ENCODE measurements at regions not wholly inside any gene's neighbourhood (a gene's known extent, or its start where the extent isn't known, plus 50 kb on each side); places are given as distances from the start of the nearest gene placed in this dataset.
"Not testable (repeated sequence)": the region's sequence is repeated elsewhere in the genome, so short reads cannot be mapped to it uniquely, and the experiment has no call there.

- no peak for DNase-seq (ENCODE audit: low read depth, low spot score)
Observed at GRCh38 chr7:115276791-115277190, 354.9 kb downstream of the MDFIC start.

GRCh38 chr7:115273855-115274254 is 352.0 kb downstream of the MDFIC start:
- not testable (repeated sequence) for DNase-seq (ENCODE audit: low read depth, low spot score)

GRCh38 chr7:115273139-115273772 is 351.4 kb downstream of the MDFIC start:
- no peak for DNase-seq (ENCODE audit: low read depth, low spot score)

GRCh38 chr7:115271332-115272235 is 349.7 kb downstream of the MDFIC start:
- no peak for DNase-seq (ENCODE audit: low read depth, low spot score)

GRCh38 chr7:115269486-115269885 is 347.6 kb downstream of the MDFIC start:
- no peak for DNase-seq (ENCODE audit: low read depth, low spot score)

GRCh38 chr7:115267503-115267902 is 345.6 kb downstream of the MDFIC start:
- no peak for DNase-seq (ENCODE audit: low read depth, low spot score)

GRCh38 chr7:115260381-115260780 is 338.5 kb downstream of the MDFIC start:
- no peak for DNase-seq (ENCODE audit: low read depth, low spot score)

- DNase-seq (ENCODE audit: low read depth, low spot score), result no peak
Observed at GRCh38 chr7:115252461-115252860, 330.6 kb downstream of the MDFIC start.

GRCh38 chr7:115249080-115249479 is 327.2 kb downstream of the MDFIC start:
- no peak for DNase-seq (ENCODE audit: low read depth, low spot score)

- no peak for DNase-seq (ENCODE audit: low read depth, low spot score)
Observed at GRCh38 chr7:115241151-115241550, 319.3 kb downstream of the MDFIC start.

GRCh38 chr7:115240242-115240641 is 318.3 kb downstream of the MDFIC start:
- no peak for DNase-seq (ENCODE audit: low read depth, low spot score)

- DNase-seq (ENCODE audit: low read depth, low spot score), result no peak
Observed at GRCh38 chr7:115235075-115235474, 313.2 kb downstream of the MDFIC start.

GRCh38 chr7:115233809-115234208 is 311.9 kb downstream of the MDFIC start:
- no peak for DNase-seq (ENCODE audit: low read depth, low spot score)

- no peak for DNase-seq (ENCODE audit: low read depth, low spot score)
Observed at GRCh38 chr7:115232041-115232440, 310.1 kb downstream of the MDFIC start.

GRCh38 chr7:115230882-115231571 is 309.1 kb downstream of the MDFIC start:
- DNase-seq (ENCODE audit: low read depth, low spot score), result peak; percentile 68

- DNase-seq (ENCODE audit: low read depth, low spot score), result no peak
Observed at GRCh38 chr7:115229401-115230105, 307.7 kb downstream of the MDFIC start.

GRCh38 chr7:115227473-115228235 is 305.8 kb downstream of the MDFIC start:
- DNase-seq (ENCODE audit: low read depth, low spot score), result no peak

GRCh38 chr7:115226410-115226809 is 304.5 kb downstream of the MDFIC start:
- no peak for DNase-seq (ENCODE audit: low read depth, low spot score)

- DNase-seq (ENCODE audit: low read depth, low spot score), result no peak
Observed at GRCh38 chr7:115224922-115225321, 303.0 kb downstream of the MDFIC start.

GRCh38 chr7:115223959-115224358 is 302.1 kb downstream of the MDFIC start:
- no peak for DNase-seq (ENCODE audit: low read depth, low spot score)

GRCh38 chr7:115221456-115221855 is 299.6 kb downstream of the MDFIC start:
- DNase-seq (ENCODE audit: low read depth, low spot score), result no peak

Data from brain pericyte (primary cell).